K562 (cell line): ENCODE measurements at regions not wholly inside any gene's neighbourhood (a gene's known extent, or its start where the extent isn't known, plus 50 kb on each side); places are given as distances from the start of the nearest gene placed in this dataset.

Experiments
- ATAC-seq: fragments of 200-7000 bp; cut with Tn5 transposase; 3 replicates; pipeline ENCODE4 v1.9.1; 2020; ENCODE audit warnings: moderate library complexity
- BruUV-seq: library from RNA; stranded (reverse); fragments of 400-500 nt; replicated peaks from 2 replicates; lab custom pipeline; 2021; lab: Mats Ljungman, UMichigan
- CTCF ChIA-PET: fragments of 300-600 bp; formaldehyde crosslinking; extraction: SDS; loops from one replicate; lab custom pipeline; 2021; ENCODE audit warnings: low intra/inter-chr PET ratio; lab: Yijun Ruan, JAX
- POLR2A ChIA-PET: fragments of 300-600, 350-650 bp; sonication (Branson Sonifier 250); formaldehyde crosslinking; extraction: SDS; loops from one replicate; lab custom pipeline; 2021; ENCODE audit warnings: antibody characterized with exemption, inconsistent platforms; lab: Yijun Ruan, JAX
- DNase-seq, 4 experiments: peaks; one replicate each; pipeline versions ENCODE4 v3.0.0 to v3.0.0-alpha.2; 2011 to 2018; ENCODE audit warnings: low spot score in 3 of 4, mixed read lengths in 3 of 4; ENCODE audit errors: extremely low read depth in 1 of 4
- FAIRE-seq: peaks from 2 replicates; lab custom pipeline; 2011; peaks lifted over from hg19 to GRCh38; lab: Jason Lieb, UNC
- H2AFZ ChIP-seq: 2 replicates; pipeline ENCODE4 v1.6.0; 2011; ENCODE audit warnings: low read depth, low read length, control low read depth, inconsistent platforms
- H3K27ac ChIP-seq: fragments of 200-600 bp; 3 replicates; pipeline ENCODE4 v1.8.0; 2011; ENCODE audit warnings: low read depth, mild to moderate bottlenecking, control low read depth, inconsistent platforms, low read length, moderate library complexity, mixed read lengths; ENCODE audit errors: extremely low read depth
- H3K27me3 ChIP-seq, 2 experiments: fragments of 300-600 bp in 1 of 2; 2 replicates in 1 of 2; 3 replicates in 1 of 2; pipeline versions ENCODE4 v1.6.0 to v1.8.0; 2011; ENCODE audit warnings: inconsistent platforms in 2 of 2, low read length in 2 of 2, mild to moderate bottlenecking in 1 of 2, mixed read lengths in 1 of 2, moderate library complexity in 1 of 2; ENCODE audit not compliant: control insufficient read depth in 2 of 2, insufficient read depth in 2 of 2
- H3K36me3 ChIP-seq: fragments of 300-600 bp; 3 replicates; pipeline ENCODE4 v1.8.0; 2011; ENCODE audit warnings: mild to moderate bottlenecking, low read length, inconsistent platforms; ENCODE audit not compliant: control insufficient read depth, insufficient read depth
- H3K4me1 ChIP-seq, 2 experiments: fragments of 200-600 bp in 1 of 2; replicated peaks in 1 of 2; 2 replicates in 1 of 2; 3 replicates in 1 of 2; pipeline versions ENCODE4 v1.5.1 to v1.8.0; 2011; ENCODE audit warnings: inconsistent platforms in 2 of 2, low read length in 2 of 2, mild to moderate bottlenecking in 1 of 2, mixed read lengths in 1 of 2, moderate library complexity in 1 of 2; ENCODE audit not compliant: control insufficient read depth in 2 of 2, insufficient read depth in 2 of 2
- H3K4me2 ChIP-seq: 2 replicates; pipeline ENCODE4 v1.6.1; 2011; ENCODE audit warnings: low read length, control low read depth, inconsistent platforms, mixed read lengths; ENCODE audit not compliant: insufficient read depth
- H3K4me3 ChIP-seq: fragments of 200-600 bp; sonication (generic), shearing (Covaris generic); 2 replicates; pipeline ENCODE4 v1.5.1; 2016; ENCODE audit warnings: control low read depth, inconsistent platforms
- H3K79me2 ChIP-seq: fragments of 200-600 bp; 3 replicates; pipeline ENCODE4 v1.8.0; 2011; ENCODE audit warnings: low read length, inconsistent platforms; ENCODE audit not compliant: control insufficient read depth, insufficient read depth
- H3K9ac ChIP-seq, 2 experiments: 2 replicates each; pipeline versions ENCODE4 v1.6.0 to v1.6.1; 2011; ENCODE audit warnings: low read depth in 2 of 2, low read length in 2 of 2, control low read depth in 1 of 2, inconsistent platforms in 1 of 2, mild to moderate bottlenecking in 1 of 2, mixed read lengths in 1 of 2; ENCODE audit not compliant: insufficient read depth in 1 of 2
- H3K9me1 ChIP-seq: one replicate; pipeline ENCODE4 v1.6.0; 2011; ENCODE audit warnings: inconsistent platforms, mild to moderate bottlenecking, low read length, moderate library complexity; ENCODE audit not compliant: control insufficient read depth, insufficient read depth
- H3K9me3 ChIP-seq: replicated peaks from 2 replicates; pipeline ENCODE4 v1.5.1; 2011; ENCODE audit warnings: low read depth, low read length, inconsistent platforms; ENCODE audit not compliant: control insufficient read depth, insufficient read depth
- H4K20me1 ChIP-seq: replicated peaks from 2 replicates; pipeline ENCODE4 v1.6.1; 2011; ENCODE audit warnings: low read length, inconsistent platforms, mixed read lengths; ENCODE audit not compliant: control insufficient read depth, insufficient read depth
- E2F6 ChIP-seq, 2 experiments: IDR thresholded peaks; 2 replicates each; pipeline ENCODE4 v1.6.1; 2011; ENCODE audit warnings: borderline replicate concordance in 1 of 2, control low read depth in 1 of 2, low read depth in 1 of 2, low read length in 1 of 2, mild to moderate bottlenecking in 1 of 2, mixed read lengths in 1 of 2, moderate library complexity in 1 of 2; ENCODE audit not compliant: insufficient read depth in 1 of 2, insufficient read length in 1 of 2, poor library complexity in 1 of 2, severe bottlenecking in 1 of 2; ENCODE audit errors: extremely low read depth in 1 of 2
- L3MBTL2 ChIP-seq: fragments of 450-650 bp; IDR thresholded peaks from 2 replicates; pipeline ENCODE4 v1.6.1; 2016; ENCODE audit warnings: mild to moderate bottlenecking, moderate library complexity
- RFX1 ChIP-seq: fragments of 450-650 bp; IDR thresholded peaks from 2 replicates; pipeline ENCODE4 v1.6.1; 2016; ENCODE audit warnings: mild to moderate bottlenecking, moderate library complexity
- SPI1 ChIP-seq: IDR thresholded peaks from 2 replicates; pipeline ENCODE4 v1.6.1; 2011; ENCODE audit warnings: low read depth, low read length, control low read depth, borderline replicate concordance
- ZNF583 ChIP-seq: fragments of 250-450 bp; sonication (Bioruptor Pico); IDR thresholded peaks from 2 replicates; pipeline ENCODE4 v1.4.0; 2020
- WGBS: fragments of 100-300 bp; shearing (Covaris generic); methylation state at CpG from one replicate; pipeline ENCODE4 v1.1.6; 2016; ENCODE audit warnings: low coverage, mixed read lengths; ENCODE audit not compliant: insufficient coverage; ENCODE audit errors: missing lambda C conversion rate; 5-methylcytosine and 5-hydroxymethylcytosine counted together
- in situ Hi-C: fragments of 300-500 bp; cut with MboI; formaldehyde crosslinking; loops from 4 replicates; pipeline ENCODE4 v1.15.0; 2018; ENCODE audit warnings: inconsistent platforms, mixed read lengths
- intact Hi-C: fragments of 100-400 bp; cut with micrococcal nuclease; formaldehyde crosslinking; loops from 2 replicates; pipeline ENCODE4 v1.14.2; 2022

DNA sequence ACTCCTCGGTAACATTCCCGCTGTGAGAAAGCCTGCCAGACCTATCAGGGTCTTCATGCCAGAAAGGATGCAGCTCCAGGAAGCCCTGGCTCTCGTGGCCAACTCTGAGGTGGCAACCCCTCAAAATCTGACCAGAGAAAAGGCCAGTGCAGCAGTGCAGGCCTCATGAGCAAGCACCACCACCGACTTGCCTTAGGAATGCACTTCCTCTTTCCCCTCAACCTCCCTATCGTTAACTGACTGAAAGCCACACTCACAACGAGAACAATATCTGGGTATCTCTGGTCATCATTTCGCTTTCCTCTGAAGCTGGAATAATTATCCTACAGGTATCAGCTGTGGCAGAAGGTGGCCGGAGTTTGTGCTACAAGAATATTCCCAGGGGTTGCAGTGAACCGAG is 101.4 kb upstream of the POU3F3 start:
- BruUV-seq = no TSS peak
- Histone ChIP-seq H3K27me3 (peaks cover 0 to 35% of the 10 kb centered on the region in 2 experiments; a peak in 2 of 5 replicates), H2AFZ (no peak overlapping the region), H3K4me2 (no peak overlapping the region), H3K27ac (no peak overlapping the region), H4K20me1 (no peaks in the 10 kb centered on the region), H3K9me3 (no peaks in the 10 kb centered on the region)
- intact Hi-C loops = no loop called here
- no peak for ATAC-seq
- TF ChIP-seq ZNF583 (CRISPR knock-in tag) (no peak), SPI1 (peak; percentile 92)
- TF ChIP-seq, all 486 proteins: peak for 1
- no peaks in the 10 kb centered on the region for H3K36me3 ChIP-seq
- in situ Hi-C loops = no loop called here
- no peaks in the 10 kb centered on the region for H3K9me1 ChIP-seq
- no peaks in the 10 kb centered on the region for H3K4me1 ChIP-seq
- FAIRE-seq (no peak), DNase-seq (no peak)
- POLR2A ChIA-PET = interaction anchor here (1.5 kb wide), 1 partner anchor 11 kb away, joined by 5 read pairs; no protein-coding TSS in a partner anchor
- no peaks in the 10 kb centered on the region for H3K79me2 ChIP-seq
- CTCF ChIA-PET = no interaction called here
- WGBS = under 1% methylated on average over 9 of the region's 9 CpGs
- no peak overlapping the region for H3K9ac ChIP-seq
- no peak overlapping the region for H3K4me3 ChIP-seq

DNA sequence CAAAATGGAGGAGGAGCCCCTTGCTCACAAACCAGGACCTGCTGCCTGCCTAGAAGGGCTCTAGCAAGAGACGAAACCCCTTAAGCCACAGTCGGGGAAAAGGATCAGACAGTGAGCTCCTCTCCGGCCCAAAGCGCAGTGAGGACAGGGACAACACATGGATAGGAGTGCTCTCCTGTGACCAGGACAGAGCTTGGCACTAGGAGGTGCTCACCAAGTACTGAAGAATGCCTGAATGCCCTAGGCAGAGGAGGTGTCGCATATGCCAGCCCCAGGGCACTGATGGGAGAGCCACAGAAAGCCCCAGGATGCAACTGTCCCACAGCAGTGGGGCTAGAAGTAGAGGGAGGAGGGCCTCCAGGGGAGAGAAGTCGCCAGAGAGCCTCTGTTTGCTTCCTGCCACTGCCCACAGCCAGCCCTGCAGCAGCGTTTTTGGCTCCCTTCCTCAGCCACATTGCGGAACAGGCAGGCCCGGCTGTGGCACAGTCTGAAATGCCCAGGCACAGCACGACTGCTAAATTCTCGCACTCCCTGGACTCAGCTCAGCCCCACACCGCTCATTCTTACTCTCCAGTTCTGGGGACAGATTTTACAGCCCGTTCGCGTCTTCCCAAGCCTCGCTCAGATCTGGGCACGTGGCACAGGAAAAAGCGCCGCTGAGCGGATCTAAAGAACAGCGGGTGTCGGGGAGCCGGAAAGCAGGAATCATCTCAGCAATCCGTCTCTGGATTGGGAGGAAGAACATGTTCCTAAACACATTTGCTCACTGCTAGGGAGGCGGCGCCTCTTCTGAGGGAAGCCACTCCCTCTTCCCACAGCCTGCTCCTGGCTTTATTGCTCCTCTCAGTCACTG is 98.7 kb upstream of the POU3F3 start:
- ChIA-PET POLR2A (no interaction called here), CTCF (no interaction called here)
- H3K9me1 ChIP-seq = no peaks in the 10 kb centered on the region
- no peak overlapping the region for H3K9ac ChIP-seq
- H3K9me3 ChIP-seq = no peaks in the 10 kb centered on the region
- intact Hi-C loops = no loop called here
- H3K27me3 ChIP-seq = peaks cover 0 to 22% of the 10 kb centered on the region in 2 experiments; a peak in 2 of 5 replicates
- no peak overlapping the region for H3K4me3 ChIP-seq
- in situ Hi-C loops = no loop called here
- 1% methylated on average over 23 of the region's 26 CpGs for WGBS
- H3K4me2 ChIP-seq = no peak overlapping the region
- no peak for DNase-seq
- H3K4me1 ChIP-seq = no peaks in the 10 kb centered on the region
- TF ChIP-seq E2F6 (IDR thresholded peaks at IDR 0.05; ENCODE audit: borderline replicate concordance in 1 of 2, extremely low read depth in 1 of 2, insufficient read depth in 1 of 2, insufficient read length in 1 of 2, low read depth in 1 of 2, low read length in 1 of 2, poor library complexity in 1 of 2, severe bottlenecking in 1 of 2) (peak in 1 of 2 experiments; percentile 33), RFX1 (no peak), L3MBTL2 (peak; percentile 42)
- FAIRE-seq = no peak
- H2AFZ ChIP-seq = no peak overlapping the region
- BruUV-seq = no TSS peak
- no peaks in the 10 kb centered on the region for H3K36me3 ChIP-seq
- H3K27ac ChIP-seq = no peak overlapping the region
- no peaks in the 10 kb centered on the region for H4K20me1 ChIP-seq
- no peaks in the 10 kb centered on the region for H3K79me2 ChIP-seq
- ATAC-seq = no peak
